Prostate gland (tissue), 2 donors: ENCODE measurements at regions not wholly inside any gene's neighbourhood (a gene's known extent, or its start where the extent isn't known, plus 50 kb on each side); places are given as distances from the start of the nearest gene placed in this dataset.

ENCODE experiments used
- POLR2A ChIP-seq: fragments of 450-650 bp; IDR thresholded peaks from one replicate; pipeline ENCODE4 v1.6.1; 2016; ENCODE audit warnings: antibody characterized with exemption, mild to moderate bottlenecking
- TF ChIP-seq, protein P1 (sequence below), 4 experiments: fragments of 200-600 bp in 2 of 4; fragments of 450-650 bp in 2 of 4; sonication (generic) in 2 of 4; IDR thresholded peaks; 1 replicate in 3 of 4; 2 replicates in 1 of 4; pipeline ENCODE4 v1.5.1; 2016 to 2019; ENCODE audit warnings: antibody characterized with exemption in 4 of 4, mild to moderate bottlenecking in 2 of 4, moderate library complexity in 2 of 4

DNA sequence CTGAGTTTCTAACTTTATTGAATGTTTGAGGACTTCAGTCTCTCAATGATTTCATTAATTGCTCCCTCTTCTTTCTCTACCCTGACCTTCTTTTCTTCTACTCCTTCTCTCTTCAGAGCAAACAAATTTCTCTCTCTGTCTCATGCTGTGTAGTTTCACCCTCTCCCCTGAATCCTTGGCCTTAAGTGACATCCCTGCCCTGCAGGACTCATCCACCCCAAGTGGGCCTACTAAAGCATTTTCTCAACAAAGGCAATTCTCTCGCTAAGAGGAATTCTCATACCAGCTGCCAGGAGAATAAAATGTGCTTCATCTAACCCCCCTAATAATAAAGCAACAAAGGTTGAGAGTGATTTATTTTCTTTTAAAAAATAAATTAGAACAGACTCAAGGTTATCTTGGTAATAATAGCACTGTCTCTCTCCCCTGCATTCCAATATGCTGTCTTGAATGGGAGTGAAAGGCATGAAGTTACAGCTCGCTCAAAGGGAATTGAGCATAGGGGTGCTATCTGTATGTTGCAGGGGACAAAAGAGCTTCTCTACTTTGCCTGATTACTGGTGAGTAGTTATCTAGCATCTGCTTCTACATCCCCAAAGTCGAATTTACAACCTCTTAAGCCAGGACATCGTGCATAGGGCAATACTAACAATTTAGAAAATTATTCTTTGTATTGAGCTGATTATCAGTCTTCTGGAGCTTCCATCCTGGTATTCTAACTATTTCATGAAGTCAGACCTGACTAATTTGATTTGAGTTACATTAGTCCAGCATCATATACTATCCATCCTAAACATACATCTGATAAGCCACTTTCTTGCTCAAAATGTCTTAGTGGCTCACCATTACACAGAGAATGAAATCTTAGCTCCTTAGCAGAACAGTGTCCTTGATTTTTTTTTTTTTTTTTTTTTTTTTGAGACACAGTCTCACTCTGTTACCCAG, 76.9 kb upstream of the DNAJC19 start:
- TF ChIP-seq, protein P1, sequence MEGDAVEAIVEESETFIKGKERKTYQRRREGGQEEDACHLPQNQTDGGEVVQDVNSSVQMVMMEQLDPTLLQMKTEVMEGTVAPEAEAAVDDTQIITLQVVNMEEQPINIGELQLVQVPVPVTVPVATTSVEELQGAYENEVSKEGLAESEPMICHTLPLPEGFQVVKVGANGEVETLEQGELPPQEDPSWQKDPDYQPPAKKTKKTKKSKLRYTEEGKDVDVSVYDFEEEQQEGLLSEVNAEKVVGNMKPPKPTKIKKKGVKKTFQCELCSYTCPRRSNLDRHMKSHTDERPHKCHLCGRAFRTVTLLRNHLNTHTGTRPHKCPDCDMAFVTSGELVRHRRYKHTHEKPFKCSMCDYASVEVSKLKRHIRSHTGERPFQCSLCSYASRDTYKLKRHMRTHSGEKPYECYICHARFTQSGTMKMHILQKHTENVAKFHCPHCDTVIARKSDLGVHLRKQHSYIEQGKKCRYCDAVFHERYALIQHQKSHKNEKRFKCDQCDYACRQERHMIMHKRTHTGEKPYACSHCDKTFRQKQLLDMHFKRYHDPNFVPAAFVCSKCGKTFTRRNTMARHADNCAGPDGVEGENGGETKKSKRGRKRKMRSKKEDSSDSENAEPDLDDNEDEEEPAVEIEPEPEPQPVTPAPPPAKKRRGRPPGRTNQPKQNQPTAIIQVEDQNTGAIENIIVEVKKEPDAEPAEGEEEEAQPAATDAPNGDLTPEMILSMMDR (IDR thresholded peaks at IDR 0.05) = no peak
- no peak for TF ChIP-seq POLR2A
